ENCODE measurements at regions not wholly inside any gene's neighbourhood (a gene's known extent, or its start where the extent isn't known, plus 50 kb on each side); places are given as distances from the start of the nearest gene placed in this dataset.

DNA sequence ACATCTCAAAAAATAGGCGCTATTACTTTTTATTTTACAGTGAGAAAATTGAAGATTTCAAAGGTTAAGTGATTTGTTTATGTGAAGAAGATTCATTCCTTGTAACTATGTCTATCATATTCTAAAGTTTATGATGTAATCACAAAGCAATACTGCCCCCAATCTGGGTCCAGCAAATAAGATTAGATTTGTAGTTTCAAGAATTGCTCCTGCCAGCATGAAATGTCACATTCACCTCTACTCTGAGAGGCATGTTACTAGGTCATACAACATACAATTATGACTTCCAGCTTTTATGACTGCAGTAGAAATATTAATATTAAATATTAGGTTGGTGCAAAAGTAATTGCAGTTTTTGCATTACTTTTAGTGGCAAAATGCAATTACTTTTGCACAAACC is 976.2 kb downstream of the FSTL5 start:
- H4K20me1 ChIP-seq (ENCODE audit: insufficient read depth) = no peaks in the 10 kb centered on the region
- no peaks in the 10 kb centered on the region for H3K9me2 ChIP-seq (ENCODE audit: insufficient read depth, low read length)
- H3K4me3 ChIP-seq (ENCODE audit: low read length) = no peak overlapping the region
- H3K79me2 ChIP-seq (replicated peaks; ENCODE audit: insufficient read depth, low read length) = no peaks in the 10 kb centered on the region
- H2AFZ ChIP-seq (ENCODE audit: low read depth, low read length) = no peak overlapping the region
- H3F3A ChIP-seq (ENCODE audit: insufficient read depth, low read length, poor library complexity, severe bottlenecking) = no peaks in the 10 kb centered on the region
- no peaks in the 10 kb centered on the region for H3K27me3 ChIP-seq (ENCODE audit: insufficient read depth, low read depth, low read length)
- no peak overlapping the region for H3K4me2 ChIP-seq (ENCODE audit: low read length)
- no peak overlapping the region for H3K9ac ChIP-seq (ENCODE audit: low read length)
- H3K36me3 ChIP-seq (ENCODE audit: insufficient read depth, low read length) = no peaks in the 10 kb centered on the region
- H3K9me3 ChIP-seq (ENCODE audit: low read length) = no peaks in the 10 kb centered on the region
- H3K27ac ChIP-seq (ENCODE audit: low read length) = no peak overlapping the region
- TF ChIP-seq POLR2AphosphoS5 (IDR thresholded peaks at IDR 0.05) (no peak), EP300 (conservative IDR thresholded peaks at IDR 0.05; ENCODE audit: poor library complexity, severe bottlenecking) (no peak), SMC3 (conservative IDR thresholded peaks at IDR 0.05; ENCODE audit: poor library complexity) (no peak), RAD21 (conservative IDR thresholded peaks at IDR 0.05) (no peak), MXI1 (conservative IDR thresholded peaks at IDR 0.05; ENCODE audit: poor library complexity, severe bottlenecking) (no peak), TAF1 (IDR thresholded peaks at IDR 0.05; ENCODE audit: low read depth) (no peak), REST (IDR thresholded peaks at IDR 0.05; ENCODE audit: borderline replicate concordance) (no peak), EZH2 (IDR thresholded peaks at IDR 0.05; ENCODE audit: borderline replicate concordance, insufficient read depth, low read length, poor library complexity, severe bottlenecking) (no peak)
- TF ChIP-seq, protein P1, sequence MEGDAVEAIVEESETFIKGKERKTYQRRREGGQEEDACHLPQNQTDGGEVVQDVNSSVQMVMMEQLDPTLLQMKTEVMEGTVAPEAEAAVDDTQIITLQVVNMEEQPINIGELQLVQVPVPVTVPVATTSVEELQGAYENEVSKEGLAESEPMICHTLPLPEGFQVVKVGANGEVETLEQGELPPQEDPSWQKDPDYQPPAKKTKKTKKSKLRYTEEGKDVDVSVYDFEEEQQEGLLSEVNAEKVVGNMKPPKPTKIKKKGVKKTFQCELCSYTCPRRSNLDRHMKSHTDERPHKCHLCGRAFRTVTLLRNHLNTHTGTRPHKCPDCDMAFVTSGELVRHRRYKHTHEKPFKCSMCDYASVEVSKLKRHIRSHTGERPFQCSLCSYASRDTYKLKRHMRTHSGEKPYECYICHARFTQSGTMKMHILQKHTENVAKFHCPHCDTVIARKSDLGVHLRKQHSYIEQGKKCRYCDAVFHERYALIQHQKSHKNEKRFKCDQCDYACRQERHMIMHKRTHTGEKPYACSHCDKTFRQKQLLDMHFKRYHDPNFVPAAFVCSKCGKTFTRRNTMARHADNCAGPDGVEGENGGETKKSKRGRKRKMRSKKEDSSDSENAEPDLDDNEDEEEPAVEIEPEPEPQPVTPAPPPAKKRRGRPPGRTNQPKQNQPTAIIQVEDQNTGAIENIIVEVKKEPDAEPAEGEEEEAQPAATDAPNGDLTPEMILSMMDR (IDR thresholded peaks at IDR 0.05; ENCODE audit: poor library complexity, severe bottlenecking) = no peak

DNA sequence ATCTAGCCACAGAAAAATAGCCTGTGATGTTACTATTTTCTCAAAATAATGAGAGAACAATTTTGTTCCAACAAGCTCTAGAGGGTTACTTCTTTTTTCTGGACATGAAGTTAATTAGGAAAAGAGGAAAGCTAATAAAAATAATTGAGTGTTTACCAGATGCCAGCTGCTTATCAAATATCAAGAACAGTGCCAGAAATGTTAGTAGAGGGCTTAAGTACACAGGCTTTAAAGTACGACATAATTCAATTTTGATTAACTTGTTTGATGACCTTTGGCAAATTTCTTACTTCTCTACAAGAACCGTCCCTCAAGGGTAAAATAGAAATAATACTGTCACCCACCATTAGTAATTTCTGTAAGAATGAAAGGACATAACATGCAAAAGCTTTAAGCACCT is 977.0 kb downstream of the FSTL5 start:
- no peaks in the 10 kb centered on the region for H3K27me3 ChIP-seq (ENCODE audit: insufficient read depth, low read depth, low read length)
- H3K9me2 ChIP-seq (ENCODE audit: insufficient read depth, low read length) = no peaks in the 10 kb centered on the region
- H3K4me2 ChIP-seq (ENCODE audit: low read length) = no peak overlapping the region
- H3K9me3 ChIP-seq (ENCODE audit: low read length) = no peaks in the 10 kb centered on the region
- H3K9ac ChIP-seq (ENCODE audit: low read length) = no peak overlapping the region
- H3K79me2 ChIP-seq (replicated peaks; ENCODE audit: insufficient read depth, low read length) = no peaks in the 10 kb centered on the region
- no peak overlapping the region for H3K4me3 ChIP-seq (ENCODE audit: low read length)
- no peak overlapping the region for H3K27ac ChIP-seq (ENCODE audit: low read length)
- no peaks in the 10 kb centered on the region for H4K20me1 ChIP-seq (ENCODE audit: insufficient read depth)
- no peaks in the 10 kb centered on the region for H3F3A ChIP-seq (ENCODE audit: insufficient read depth, low read length, poor library complexity, severe bottlenecking)
- H2AFZ ChIP-seq (ENCODE audit: low read depth, low read length) = no peak overlapping the region
- TF ChIP-seq EP300 (conservative IDR thresholded peaks at IDR 0.05; ENCODE audit: poor library complexity, severe bottlenecking) = no peak
- TF ChIP-seq SMC3 (conservative IDR thresholded peaks at IDR 0.05; ENCODE audit: poor library complexity) = no peak
- no peak for TF ChIP-seq TAF1 (IDR thresholded peaks at IDR 0.05; ENCODE audit: low read depth)
- no peak for TF ChIP-seq POLR2AphosphoS5 (IDR thresholded peaks at IDR 0.05)
- TF ChIP-seq MXI1 (conservative IDR thresholded peaks at IDR 0.05; ENCODE audit: poor library complexity, severe bottlenecking) = no peak
- TF ChIP-seq EZH2 (IDR thresholded peaks at IDR 0.05; ENCODE audit: borderline replicate concordance, insufficient read depth, low read length, poor library complexity, severe bottlenecking) = no peak
- no peak for TF ChIP-seq REST (IDR thresholded peaks at IDR 0.05; ENCODE audit: borderline replicate concordance)
- no peaks in the 10 kb centered on the region for H3K36me3 ChIP-seq (ENCODE audit: insufficient read depth, low read length)

Data from neural cell (in vitro differentiated cells).